Neutrophil (primary cell): ENCODE measurements at regions not wholly inside any gene's neighbourhood (a gene's known extent, or its start where the extent isn't known, plus 50 kb on each side); places are given as distances from the start of the nearest gene placed in this dataset.
"Not testable (repeated sequence)": the region's sequence is repeated elsewhere in the genome, so short reads cannot be mapped to it uniquely, and the experiment has no call there.

Source experiments
- H3K27ac ChIP-seq: fragments of 200-600 bp; sonication (generic); 2 replicates; pipeline ENCODE4 v1.5.1; 2016; ENCODE audit warnings: mild to moderate bottlenecking, moderate library complexity
- H3K27me3 ChIP-seq: fragments of 200-600 bp; sonication (generic); 2 replicates; pipeline ENCODE4 v1.6.0; 2016; ENCODE audit warnings: mild to moderate bottlenecking
- H3K36me3 ChIP-seq: fragments of 200-600 bp; sonication (generic); 2 replicates; pipeline ENCODE4 v1.5.1; 2017
- H3K4me1 ChIP-seq, 2 experiments: fragments of 200-600 bp in 1 of 2; sonication (generic) in 1 of 2; 1 replicate in 1 of 2; 2 replicates in 1 of 2; pipeline versions ENCODE4 v1.5.1 to v1.6.1; 2013 to 2016; ENCODE audit warnings: low read depth in 1 of 2, low read length in 1 of 2, mild to moderate bottlenecking in 1 of 2, moderate library complexity in 1 of 2; ENCODE audit not compliant: control insufficient read depth in 1 of 2, insufficient read depth in 1 of 2
- H3K4me3 ChIP-seq, 2 experiments: fragments of 200-600 bp in 1 of 2; sonication (generic) in 1 of 2; 1 replicate in 1 of 2; 2 replicates in 1 of 2; pipeline ENCODE4 v1.5.1; 2013 to 2016; ENCODE audit warnings: low read depth in 1 of 2, low read length in 1 of 2, mild to moderate bottlenecking in 1 of 2, moderate library complexity in 1 of 2
- H3K9me3 ChIP-seq: fragments of 200-600 bp; sonication (generic); 2 replicates; pipeline ENCODE4 v1.5.1; 2016
- TF ChIP-seq, protein P1 (sequence below): fragments of 200-600 bp; sonication (generic); IDR thresholded peaks from 2 replicates; pipeline ENCODE4 v1.5.1; 2016; ENCODE audit warnings: antibody characterized with exemption

DNA sequence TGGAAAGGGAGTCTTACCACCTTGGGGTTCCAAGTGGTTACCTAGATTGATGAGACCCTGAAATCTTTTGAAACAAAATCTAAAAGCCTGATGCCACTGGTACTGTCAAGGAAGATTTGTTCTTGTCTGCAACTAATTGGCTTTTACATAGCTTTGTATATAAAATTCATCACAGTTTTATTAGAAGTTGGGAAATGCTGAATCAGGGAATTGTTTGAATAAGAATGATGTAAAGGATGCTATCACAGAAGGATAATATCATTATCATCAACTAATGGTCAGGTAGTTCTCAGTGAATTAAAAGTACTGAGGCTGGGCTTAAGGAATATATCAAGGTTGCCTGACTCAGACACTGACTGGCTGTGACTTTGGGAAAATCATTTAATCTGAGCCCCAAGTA lies 248.3 kb upstream of the STXBP6 start:
- Histone ChIP-seq H3K27ac (no peak overlapping the region), H3K36me3 (no peaks in the 10 kb centered on the region), H3K9me3 (no peaks in the 10 kb centered on the region), H3K4me1 (no peaks in the 10 kb centered on the region), H3K4me3 (no peak overlapping the region), H3K27me3 (no peaks in the 10 kb centered on the region)
- TF ChIP-seq, protein P1, sequence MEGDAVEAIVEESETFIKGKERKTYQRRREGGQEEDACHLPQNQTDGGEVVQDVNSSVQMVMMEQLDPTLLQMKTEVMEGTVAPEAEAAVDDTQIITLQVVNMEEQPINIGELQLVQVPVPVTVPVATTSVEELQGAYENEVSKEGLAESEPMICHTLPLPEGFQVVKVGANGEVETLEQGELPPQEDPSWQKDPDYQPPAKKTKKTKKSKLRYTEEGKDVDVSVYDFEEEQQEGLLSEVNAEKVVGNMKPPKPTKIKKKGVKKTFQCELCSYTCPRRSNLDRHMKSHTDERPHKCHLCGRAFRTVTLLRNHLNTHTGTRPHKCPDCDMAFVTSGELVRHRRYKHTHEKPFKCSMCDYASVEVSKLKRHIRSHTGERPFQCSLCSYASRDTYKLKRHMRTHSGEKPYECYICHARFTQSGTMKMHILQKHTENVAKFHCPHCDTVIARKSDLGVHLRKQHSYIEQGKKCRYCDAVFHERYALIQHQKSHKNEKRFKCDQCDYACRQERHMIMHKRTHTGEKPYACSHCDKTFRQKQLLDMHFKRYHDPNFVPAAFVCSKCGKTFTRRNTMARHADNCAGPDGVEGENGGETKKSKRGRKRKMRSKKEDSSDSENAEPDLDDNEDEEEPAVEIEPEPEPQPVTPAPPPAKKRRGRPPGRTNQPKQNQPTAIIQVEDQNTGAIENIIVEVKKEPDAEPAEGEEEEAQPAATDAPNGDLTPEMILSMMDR, result no peak

DNA sequence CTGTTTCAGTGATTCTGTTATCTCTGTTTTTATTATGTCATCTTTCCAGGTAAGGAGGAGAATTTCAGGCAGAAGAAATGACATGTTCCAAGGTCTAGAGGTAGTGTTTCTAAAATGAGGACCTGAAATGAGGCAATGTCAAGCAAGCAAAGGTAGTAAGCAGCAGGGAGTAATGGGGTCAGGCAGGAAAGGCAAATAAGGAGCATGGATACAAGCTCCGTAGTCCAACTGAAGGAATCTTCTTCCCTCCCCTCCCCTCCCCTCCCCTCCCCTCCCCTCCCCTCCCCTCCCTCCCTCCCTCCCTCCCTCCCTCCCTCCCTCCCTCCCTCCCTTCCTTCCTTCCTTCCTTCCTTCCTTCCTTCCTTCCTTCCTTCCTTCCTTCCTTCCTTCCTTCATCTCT lies 240.2 kb upstream of the STXBP6 start:
- H3K36me3 ChIP-seq, H3K27me3 ChIP-seq, H3K27ac ChIP-seq, H3K9me3 ChIP-seq, H3K4me3 ChIP-seq, H3K4me1 ChIP-seq: not testable (repeated sequence)

DNA sequence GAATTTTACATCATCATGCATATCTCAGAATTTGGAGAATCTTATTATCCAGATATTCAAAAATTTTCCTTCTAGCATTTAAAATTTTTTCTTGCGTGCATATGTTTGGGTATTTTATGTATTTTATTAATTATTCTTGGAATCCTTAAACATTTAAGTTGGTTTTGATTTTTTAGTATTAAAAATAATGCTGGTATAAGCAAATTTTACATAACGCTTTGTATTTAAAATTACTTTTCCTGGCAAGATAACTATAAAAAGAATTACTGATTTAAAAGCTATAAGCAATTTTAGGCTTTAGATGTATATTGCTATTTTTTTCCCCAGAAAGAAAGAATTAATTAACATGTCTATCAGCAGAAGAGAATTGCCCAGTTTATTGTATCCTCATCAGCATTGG lies 224.6 kb upstream of the STXBP6 start:
- H3K27me3 ChIP-seq, result no peaks in the 10 kb centered on the region
- TF ChIP-seq, protein P1, result no peak
- no peaks in the 10 kb centered on the region for H3K36me3 ChIP-seq
- no peak overlapping the region for H3K4me3 ChIP-seq
- H3K4me1 ChIP-seq, result no peaks in the 10 kb centered on the region
- H3K9me3 ChIP-seq, result no peaks in the 10 kb centered on the region
- no peak overlapping the region for H3K27ac ChIP-seq

DNA sequence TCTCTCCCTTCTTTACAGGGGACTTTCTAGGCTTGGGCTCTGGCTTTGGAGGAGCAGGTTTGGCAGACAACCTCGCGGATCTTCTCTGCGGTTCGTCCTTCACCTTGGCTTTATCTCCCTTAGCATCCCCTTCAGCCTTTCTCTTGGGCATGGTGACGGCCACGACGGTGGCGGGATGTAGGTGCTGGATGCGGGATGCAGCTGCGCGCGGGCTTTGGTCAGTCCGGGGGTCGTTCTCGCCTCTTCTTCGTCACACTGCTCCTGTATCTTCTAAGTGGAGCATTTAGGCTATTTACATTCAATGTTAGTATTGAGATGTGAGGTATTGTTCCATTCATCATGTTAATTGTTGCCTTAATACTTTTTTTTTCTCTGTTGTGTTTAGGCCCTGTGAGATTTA lies 217.2 kb upstream of the STXBP6 start:
- Histone ChIP-seq H3K36me3 (no peaks in the 10 kb centered on the region), H3K4me3 (no peak overlapping the region)

DNA sequence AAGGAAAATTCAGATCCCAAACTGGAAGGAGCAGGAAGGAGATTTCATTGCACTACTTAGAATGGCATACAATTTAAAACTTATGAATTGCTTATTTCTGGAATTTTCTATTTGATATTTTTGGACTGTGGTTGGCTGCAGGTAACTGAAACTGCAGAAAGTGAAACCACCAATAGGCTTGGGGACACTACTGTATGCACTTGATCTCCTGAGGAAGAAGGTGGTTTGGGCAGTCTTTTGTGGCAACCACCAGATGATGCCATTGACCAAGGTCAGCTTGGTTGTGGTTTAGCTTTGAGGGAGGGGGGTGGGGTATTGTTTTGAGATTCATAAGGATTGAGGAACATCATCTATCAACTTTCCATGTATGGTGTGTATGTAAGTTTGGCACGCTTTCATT lies 209.5 kb upstream of the STXBP6 start:
- Histone ChIP-seq H3K27ac (no peak overlapping the region), H3K9me3 (no peaks in the 10 kb centered on the region), H3K36me3 (no peaks in the 10 kb centered on the region), H3K4me1 (no peaks in the 10 kb centered on the region), H3K27me3 (no peaks in the 10 kb centered on the region), H3K4me3 (no peak overlapping the region)
- TF ChIP-seq, protein P1, result no peak

More for the DNA sequence above, 217.2 kb upstream of the STXBP6 start:
- Histone ChIP-seq H3K4me1 (no peaks in the 10 kb centered on the region), H3K9me3 (no peaks in the 10 kb centered on the region), H3K27ac (no peak overlapping the region), H3K27me3 (no peaks in the 10 kb centered on the region)
- TF ChIP-seq, protein P1, result no peak

DNA sequence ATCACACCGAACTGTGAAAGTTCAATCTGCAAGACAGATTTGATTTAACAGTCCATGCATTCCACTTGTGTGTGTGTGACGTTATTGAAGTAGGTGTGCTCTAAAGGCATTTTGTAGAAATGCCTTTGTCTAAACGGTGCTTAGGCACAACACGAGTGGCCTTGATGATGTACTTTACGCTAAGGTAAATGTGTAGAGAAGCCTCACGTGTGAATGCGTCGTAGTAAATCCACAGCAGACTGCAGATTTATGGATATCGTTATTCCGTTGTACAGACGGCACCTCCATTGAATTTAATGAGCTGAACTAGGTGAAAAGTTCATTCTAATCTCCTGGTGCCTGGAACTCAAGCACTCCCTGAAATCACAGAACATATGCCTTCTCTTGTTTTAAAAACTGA lies 202.8 kb upstream of the STXBP6 start:
- Histone ChIP-seq H3K27ac (no peak overlapping the region), H3K27me3 (no peaks in the 10 kb centered on the region), H3K4me1 (no peaks in the 10 kb centered on the region), H3K4me3 (no peak overlapping the region), H3K36me3 (no peaks in the 10 kb centered on the region), H3K9me3 (no peaks in the 10 kb centered on the region)
- TF ChIP-seq, protein P1, result no peak
